MCF 10A (cell line): ENCODE measurements at regions not wholly inside any gene's neighbourhood (a gene's known extent, or its start where the extent isn't known, plus 50 kb on each side); places are given as distances from the start of the nearest gene placed in this dataset.

Experiments used
- BruUV-seq: library from RNA; stranded (reverse); fragments of 400-500 nt; replicated peaks from 2 replicates; lab custom pipeline; 2021; lab: Mats Ljungman, UMichigan
- CTCF ChIA-PET: fragments of 300-600 bp; sonication (Branson Sonifier 250); formaldehyde crosslinking; extraction: SDS; loops from one replicate; lab custom pipeline; 2021; ENCODE audit warnings: antibody characterized with exemption, inconsistent platforms; lab: Yijun Ruan, JAX
- POLR2A ChIA-PET: fragments of 300-600, 350-650 bp; sonication (Branson Sonifier 250); formaldehyde crosslinking; extraction: SDS; loops from one replicate; lab custom pipeline; 2020; ENCODE audit warnings: antibody characterized with exemption, inconsistent platforms; lab: Yijun Ruan, JAX
- DNase-seq: peaks from one replicate; pipeline ENCODE4 v3.0.0-alpha.2; 2018; ENCODE audit not compliant: unreplicated experiment
- H3K27ac Mint-ChIP-seq: one replicate; pipeline ENCODE4 v1.8.0; 2022; ENCODE audit warnings: mild to moderate bottlenecking, low read depth, mixed read lengths; ENCODE audit not compliant: unreplicated experiment
- H3K27me3 Mint-ChIP-seq: one replicate; pipeline ENCODE4 v1.8.0; 2022; ENCODE audit warnings: mixed read lengths; ENCODE audit not compliant: insufficient read depth, unreplicated experiment
- H3K36me3 Mint-ChIP-seq: one replicate; pipeline ENCODE4 v1.8.0; 2022; ENCODE audit warnings: mild to moderate bottlenecking, moderate library complexity, mixed read lengths; ENCODE audit not compliant: insufficient read depth, unreplicated experiment
- H3K4me1 Mint-ChIP-seq: one replicate; pipeline ENCODE4 v1.8.0; 2022; ENCODE audit warnings: mixed read lengths; ENCODE audit not compliant: insufficient read depth, unreplicated experiment
- H3K4me3 Mint-ChIP-seq: one replicate; pipeline ENCODE4 v1.8.0; 2022; ENCODE audit warnings: mild to moderate bottlenecking, moderate library complexity, mixed read lengths; ENCODE audit not compliant: unreplicated experiment
- H3K9me3 Mint-ChIP-seq: one replicate; pipeline ENCODE4 v1.8.0; 2022; ENCODE audit warnings: mixed read lengths; ENCODE audit not compliant: unreplicated experiment
- CTCF ChIP-seq: fragments of 200-600 bp; IDR thresholded peaks from one replicate; pipeline ENCODE4 v1.8.0; 2022; ENCODE audit warnings: antibody characterized with exemption, mild to moderate bottlenecking; ENCODE audit not compliant: unreplicated experiment
- intact Hi-C: fragments of 100-400 bp; cut with micrococcal nuclease; formaldehyde crosslinking; loops from 2 replicates; pipeline ENCODE4 v1.14.1; 2022

GRCh38 chr15:93943586-93943985 is 287.8 kb upstream of the MCTP2 start:
- Mint-ChIP-seq H3K9me3 (peaks cover 7% of the 10 kb centered on the region), H3K27me3 (no peaks in the 10 kb centered on the region), H3K27ac (no peak overlapping the region), H3K4me3 (no peak overlapping the region), H3K36me3 (no peaks in the 10 kb centered on the region), H3K4me1 (peaks cover 7% of the 10 kb centered on the region)
- BruUV-seq = no TSS peak
- TF ChIP-seq CTCF = no peak
- DNase-seq = no peak
- intact Hi-C loops = no loop called here
- POLR2A ChIA-PET = interaction anchor here (0.6 to 2.3 kb wide), 3 partner anchors 11 to 106 kb away, joined by 3 to 14 read pairs (median 4); no protein-coding TSS in a partner anchor
- CTCF ChIA-PET = interaction anchor here (0.5 to 2.3 kb wide), 3 partner anchors 12 to 32 kb away, joined by 3 to 7 read pairs (median 3); no protein-coding TSS in a partner anchor

- H3K4me3 Mint-ChIP-seq = no peak overlapping the region
- H3K27me3 Mint-ChIP-seq = no peaks in the 10 kb centered on the region
- no peak for TF ChIP-seq CTCF
- POLR2A ChIA-PET = interaction anchor here (0.6 to 2.3 kb wide), 11 partner anchors 10 to 877 kb away, joined by 3 to 14 read pairs (median 3); no protein-coding TSS in a partner anchor
- intact Hi-C loops = no loop called here
- peaks cover 7% of the 10 kb centered on the region for H3K4me1 Mint-ChIP-seq
- CTCF ChIA-PET = interaction anchor here (1.0 to 2.3 kb wide), 2 partner anchors 33 to 912 kb away, joined by 3 to 7 read pairs; no protein-coding TSS in a partner anchor
- H3K27ac Mint-ChIP-seq = peak overlapping the region; percentile 4
- peaks cover 7% of the 10 kb centered on the region for H3K9me3 Mint-ChIP-seq
- DNase-seq = peak; percentile 61
- no peaks in the 10 kb centered on the region for H3K36me3 Mint-ChIP-seq
- no TSS peak for BruUV-seq
These were observed 289.1 kb upstream of the MCTP2 start for GRCh38 chr15:93942269-93942694.

- Mint-ChIP-seq H3K9me3 (peaks cover 7% of the 10 kb centered on the region), H3K27me3 (no peaks in the 10 kb centered on the region), H3K27ac (peak overlapping the region; percentile 4), H3K36me3 (no peaks in the 10 kb centered on the region), H3K4me3 (no peak overlapping the region), H3K4me1 (peaks cover 7% of the 10 kb centered on the region)
- DNase-seq = no peak
- ChIA-PET POLR2A (interaction anchor here (1.0 to 2.3 kb wide), 8 partner anchors 10 to 854 kb away, joined by 3 to 14 read pairs (median 3); no protein-coding TSS in a partner anchor), CTCF (interaction anchor here (1.0 to 2.3 kb wide), 2 partner anchors 33 to 911 kb away, joined by 3 to 7 read pairs; no protein-coding TSS in a partner anchor)
- TF ChIP-seq CTCF = no peak
- no TSS peak for BruUV-seq
- intact Hi-C loops = no loop called here
These were observed 289.7 kb upstream of the MCTP2 start for GRCh38 chr15:93941697-93942096.

- no peaks in the 10 kb centered on the region for H3K36me3 Mint-ChIP-seq
- peaks cover 7% of the 10 kb centered on the region for H3K4me1 Mint-ChIP-seq
- no peak overlapping the region for H3K27ac Mint-ChIP-seq
- DNase-seq = no peak
- H3K4me3 Mint-ChIP-seq = no peak overlapping the region
- BruUV-seq = no TSS peak
- CTCF ChIA-PET = no interaction called here
- POLR2A ChIA-PET = interaction anchor here (0.6 kb wide), 1 partner anchor 276 kb away, joined by 3 read pairs; no protein-coding TSS in a partner anchor
- no peaks in the 10 kb centered on the region for H3K27me3 Mint-ChIP-seq
- TF ChIP-seq CTCF = no peak
- H3K9me3 Mint-ChIP-seq = peaks cover 7% of the 10 kb centered on the region
- intact Hi-C loops = no loop called here
These were observed 291.1 kb upstream of the MCTP2 start for GRCh38 chr15:93940226-93940625.
